Stimulated activated CD4-positive, alpha-beta T cell treated with anti-CD3 and anti-CD28 coated beads, TNF-alpha, amount 100 ng/mL, for 24 hours (primary cell): ENCODE measurements at regions not wholly inside any gene's neighbourhood (a gene's known extent, or its start where the extent isn't known, plus 50 kb on each side); places are given as distances from the start of the nearest gene placed in this dataset.

Experiments used
- DNase-seq, 3 experiments: peaks; one replicate each; pipeline ENCODE4 v3.0.0-alpha.2; 2020; ENCODE audit warnings: low read depth in 3 of 3

GRCh38 chr14:95410838-95411237 lies 91.1 kb upstream of the CLMN start:
- DNase-seq, result no peak

GRCh38 chr14:95409477-95410272 lies 90.0 kb upstream of the CLMN start:
- DNase-seq, result no peak

- no peak for DNase-seq
Observed at GRCh38 chr14:95408731-95409476, 89.2 kb upstream of the CLMN start.

- DNase-seq, result no peak
Observed at GRCh38 chr14:95407354-95407753, 87.6 kb upstream of the CLMN start.

GRCh38 chr14:95406756-95407277 lies 87.1 kb upstream of the CLMN start:
- DNase-seq, result no peak

- no peak for DNase-seq
Observed at GRCh38 chr14:95404583-95404982, 84.9 kb upstream of the CLMN start.

GRCh38 chr14:95402578-95402977 lies 82.9 kb upstream of the CLMN start:
- DNase-seq, result no peak

GRCh38 chr14:95402176-95402575 lies 82.5 kb upstream of the CLMN start:
- DNase-seq, result no peak

- DNase-seq, result no peak
Observed at GRCh38 chr14:95398630-95399547, 79.2 kb upstream of the CLMN start.

- DNase-seq, result no peak
Observed at GRCh38 chr14:95397325-95397724, 77.6 kb upstream of the CLMN start.

- no peak for DNase-seq
Observed at GRCh38 chr14:95396221-95396620, 76.5 kb upstream of the CLMN start.

- DNase-seq, result no peak
Observed at GRCh38 chr14:95395098-95395737, 75.5 kb upstream of the CLMN start.

GRCh38 chr14:95394297-95395097 lies 74.8 kb upstream of the CLMN start:
- no peak for DNase-seq

GRCh38 chr14:95392841-95393240 lies 73.1 kb upstream of the CLMN start:
- DNase-seq, result no peak

GRCh38 chr14:95391331-95391730 lies 71.6 kb upstream of the CLMN start:
- DNase-seq, result no peak

GRCh38 chr14:95389471-95390011 lies 69.8 kb upstream of the CLMN start:
- DNase-seq, result no peak

- DNase-seq, result no peak
Observed at GRCh38 chr14:95388699-95389098, 69.0 kb upstream of the CLMN start.

- no peak for DNase-seq
Observed at GRCh38 chr14:95387826-95388445, 68.2 kb upstream of the CLMN start.

- DNase-seq, result no peak
Observed at GRCh38 chr14:95386536-95387095, 66.9 kb upstream of the CLMN start.
